ENCODE measurements at regions not wholly inside any gene's neighbourhood (a gene's known extent, or its start where the extent isn't known, plus 50 kb on each side); places are given as distances from the start of the nearest gene placed in this dataset.
"Not testable (repeated sequence)": the region's sequence is repeated elsewhere in the genome, so short reads cannot be mapped to it uniquely, and the experiment has no call there.

DNA sequence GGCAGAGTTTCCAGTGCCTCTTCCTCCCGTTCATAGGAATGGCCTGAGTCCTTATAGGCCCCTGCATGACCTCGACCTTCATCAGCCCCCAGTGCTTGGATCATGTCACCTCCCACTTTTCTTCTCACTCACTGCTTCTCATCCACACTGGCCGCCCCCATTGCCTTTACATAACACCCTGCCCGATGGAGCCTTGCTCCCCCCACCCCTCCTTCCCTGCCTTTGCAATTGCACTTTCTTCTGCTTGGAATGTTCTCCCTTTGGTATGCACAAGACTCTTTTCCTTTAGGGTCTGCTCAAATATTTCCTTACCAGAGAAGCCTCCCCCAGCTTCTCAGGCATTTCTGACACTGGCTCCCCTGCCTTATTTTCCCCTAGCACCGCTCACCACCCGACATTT lies 125.2 kb upstream of the KCNJ6 start:
- DNase-seq: no peak

DNA sequence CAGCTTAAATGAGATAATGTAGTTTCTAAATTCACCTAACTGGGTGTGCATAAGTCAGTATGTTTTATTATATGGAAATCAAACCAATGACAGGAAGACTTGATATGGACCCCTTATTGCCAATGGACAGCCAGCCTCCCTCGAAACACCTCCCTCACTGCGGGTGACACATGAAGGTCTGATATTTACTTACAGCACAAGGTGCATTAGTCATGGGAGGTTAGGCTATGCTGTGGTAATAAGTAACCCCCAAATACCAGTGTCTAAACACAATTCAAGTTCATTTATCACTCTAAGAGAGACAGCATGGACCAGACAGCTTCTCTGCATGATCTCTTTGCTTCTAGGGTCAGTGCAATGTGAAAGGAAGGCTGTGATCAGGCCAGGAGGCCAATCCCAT lies 126.0 kb upstream of the KCNJ6 start:
- no peak for DNase-seq

DNA sequence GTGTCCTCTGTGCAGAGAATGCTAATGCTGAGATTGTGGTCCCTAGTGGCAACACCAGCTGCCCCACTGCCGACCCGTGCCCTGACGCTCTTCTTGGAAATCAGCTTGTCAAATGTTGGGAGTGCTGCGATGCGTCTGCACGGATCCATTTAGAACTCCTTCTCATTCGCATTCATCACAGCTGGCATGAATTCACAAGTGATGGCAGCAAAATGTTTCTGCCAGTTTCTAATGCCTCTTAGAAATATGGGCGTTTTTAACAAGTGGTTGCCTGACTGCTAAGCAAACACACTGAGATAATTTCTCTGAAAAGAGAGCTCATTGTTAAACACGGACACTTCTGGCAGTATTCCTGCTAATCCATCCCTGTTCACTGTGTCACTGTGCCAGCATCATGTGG lies 131.9 kb upstream of the KCNJ6 start:
- no peak for DNase-seq

DNA sequence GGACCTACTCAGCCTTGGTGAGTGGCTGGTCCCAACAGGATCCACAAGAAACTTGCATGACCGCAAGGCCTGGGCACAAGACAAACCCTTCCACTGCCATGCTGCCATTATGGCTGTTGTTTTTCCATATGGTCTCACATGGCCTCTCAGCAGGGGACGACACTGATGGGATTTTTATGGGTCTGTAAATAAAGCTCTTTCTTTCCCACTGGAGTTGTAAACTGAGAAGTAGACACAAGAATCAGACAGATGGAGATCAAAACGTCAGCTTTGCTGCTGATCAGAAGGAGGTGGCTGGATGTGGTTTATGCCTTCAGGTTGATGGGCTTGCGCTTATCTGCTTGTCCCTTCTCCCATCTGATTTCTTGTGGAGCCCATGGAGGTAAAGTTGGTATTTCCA lies 138.1 kb upstream of the KCNJ6 start:
- no peak for DNase-seq

DNA sequence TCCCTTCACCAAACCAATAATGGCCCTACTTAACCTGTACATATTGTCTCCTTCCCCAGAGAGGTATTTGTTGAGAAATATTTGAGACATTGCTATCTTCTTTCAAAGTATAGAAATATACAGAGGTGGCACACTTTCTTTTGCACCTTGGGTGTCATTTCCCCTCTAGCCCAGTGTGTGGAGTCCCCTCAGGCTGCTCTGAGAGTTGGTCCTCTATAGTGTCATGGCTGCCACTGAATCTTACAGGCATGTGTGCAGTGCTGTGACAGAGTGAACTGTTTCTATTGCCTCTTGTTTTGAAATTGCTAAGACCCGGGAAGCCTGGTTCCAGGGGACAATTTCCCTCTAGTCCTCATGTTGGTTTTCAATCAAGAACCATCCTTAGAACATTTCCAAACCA lies 140.2 kb upstream of the KCNJ6 start:
- DNase-seq: no peak

DNA sequence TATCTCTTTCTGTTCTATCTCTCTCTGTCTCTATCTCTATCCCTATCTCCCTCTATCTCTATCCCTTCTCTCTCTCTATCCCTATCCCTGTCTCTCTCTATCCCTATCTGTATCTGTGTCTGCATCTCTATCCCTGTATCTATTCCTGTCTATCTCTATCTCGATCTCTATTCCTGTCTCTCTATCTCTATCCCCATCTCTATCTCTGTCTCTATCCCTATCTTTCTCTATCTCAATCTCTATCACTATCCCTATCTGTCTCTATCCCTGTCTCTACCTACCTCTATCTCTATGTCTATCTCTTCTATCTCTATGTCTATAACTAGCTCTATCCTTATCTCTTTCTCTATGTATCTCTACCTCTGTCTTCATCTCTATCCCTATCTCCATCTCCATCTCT lies 141.4 kb upstream of the KCNJ6 start:
- DNase-seq: no peak

DNA sequence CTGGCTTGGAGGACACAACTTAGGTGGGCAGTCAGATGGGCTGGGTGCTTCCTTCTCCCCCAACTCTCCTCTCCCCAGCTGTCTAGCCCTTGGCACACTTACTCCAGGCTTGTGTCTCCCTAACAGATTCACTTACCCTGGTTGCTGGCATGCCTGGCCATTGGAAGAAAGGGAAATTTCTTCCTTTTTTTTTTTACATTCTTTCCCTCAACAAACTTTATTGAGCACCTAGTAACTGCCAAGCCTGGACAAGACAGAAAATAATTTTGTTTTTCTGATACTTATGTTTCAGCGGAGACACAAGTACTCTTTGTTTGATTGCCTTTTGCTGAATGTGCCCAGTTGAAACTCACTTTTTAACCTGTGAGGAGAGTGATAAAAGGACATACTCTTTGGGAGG lies 144.3 kb upstream of the KCNJ6 start:
- DNase-seq: no peak

DNA sequence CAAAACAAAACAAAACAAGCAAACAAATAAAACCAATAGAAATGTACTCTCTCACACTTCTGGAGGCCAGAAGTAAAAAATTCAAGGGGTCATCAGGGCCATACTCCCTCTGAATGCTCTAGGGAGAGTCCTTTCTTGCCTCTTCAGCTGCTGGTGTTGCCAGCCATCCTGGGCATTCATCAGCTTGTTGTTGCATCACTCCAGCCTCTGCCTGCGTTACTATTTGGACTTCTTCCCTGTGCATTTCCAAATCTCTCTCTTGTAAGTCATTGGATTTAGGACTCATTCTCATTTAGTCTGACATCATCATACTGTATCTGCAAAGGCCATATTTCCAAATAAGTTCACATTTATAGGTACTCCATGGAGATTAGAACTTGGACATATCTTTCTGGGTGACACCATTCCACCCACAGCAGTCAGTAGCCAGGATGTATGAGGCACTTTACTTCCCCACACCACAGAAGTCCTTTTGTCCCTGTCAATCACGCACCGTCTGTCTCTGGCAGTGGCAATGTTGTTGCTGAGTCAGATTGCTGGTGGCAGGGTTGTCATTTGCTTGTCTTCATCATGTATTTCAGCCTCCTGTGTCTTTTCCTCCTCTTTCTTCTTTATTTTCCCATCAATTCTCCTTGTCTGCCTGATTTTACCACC lies 151.0 kb upstream of the KCNJ6 start:
- DNase-seq: no peak

DNA sequence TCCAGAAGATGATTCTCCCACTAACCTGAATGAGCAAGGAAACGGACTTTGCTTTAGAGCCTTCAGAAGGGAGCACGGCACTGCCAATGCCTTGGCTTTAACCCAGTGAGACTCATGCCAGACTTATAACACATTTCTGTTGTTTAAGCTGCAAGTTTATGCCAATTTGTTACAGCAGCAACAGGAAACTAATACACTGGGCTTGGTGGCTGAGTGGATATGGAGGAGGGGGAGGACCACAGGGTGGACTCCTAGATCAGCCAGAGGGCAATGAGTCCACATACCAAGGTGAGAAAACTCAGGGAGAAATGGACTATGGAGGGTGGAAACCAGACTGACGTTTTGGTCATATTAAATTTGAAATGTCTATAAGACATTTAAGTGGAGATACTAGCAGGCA lies 156.2 kb upstream of the KCNJ6 start:
- DNase-seq: no peak

DNA sequence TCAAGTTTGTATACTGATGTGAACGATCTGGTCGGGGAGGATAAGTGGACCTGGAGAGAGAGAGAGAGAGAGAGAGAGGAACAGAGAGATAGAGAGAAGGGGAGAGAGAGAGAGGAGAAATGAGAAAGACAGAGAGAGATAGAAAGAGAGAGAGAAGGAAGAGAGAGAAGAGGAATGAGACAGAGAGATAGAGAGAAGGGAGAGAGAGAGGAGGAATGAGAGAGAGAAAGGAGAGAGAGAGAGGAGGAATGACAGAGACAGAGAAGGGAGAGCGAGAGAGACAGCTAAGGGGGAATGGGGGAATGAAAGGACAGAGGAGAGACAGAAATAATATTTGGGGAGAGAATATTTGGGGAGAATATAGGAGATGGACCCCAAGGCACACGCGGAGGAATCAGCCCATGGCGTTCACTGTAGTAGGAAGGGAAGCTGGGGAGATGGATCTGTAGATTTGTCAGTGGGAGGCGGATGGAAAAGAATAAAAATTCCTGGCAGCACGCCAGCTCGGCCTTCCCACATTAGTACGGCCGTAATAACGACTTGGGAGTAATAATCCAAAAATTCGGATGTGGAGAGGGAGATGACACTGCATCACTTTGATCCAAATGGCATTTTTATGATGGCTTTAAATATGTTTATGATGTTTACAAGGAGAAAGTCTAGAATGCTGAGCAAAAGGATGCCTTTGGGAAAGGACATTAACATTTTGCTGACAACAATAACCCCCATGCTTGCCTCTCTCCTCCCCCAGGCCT lies 159.8 kb upstream of the KCNJ6 start:
- no peak for DNase-seq

DNA sequence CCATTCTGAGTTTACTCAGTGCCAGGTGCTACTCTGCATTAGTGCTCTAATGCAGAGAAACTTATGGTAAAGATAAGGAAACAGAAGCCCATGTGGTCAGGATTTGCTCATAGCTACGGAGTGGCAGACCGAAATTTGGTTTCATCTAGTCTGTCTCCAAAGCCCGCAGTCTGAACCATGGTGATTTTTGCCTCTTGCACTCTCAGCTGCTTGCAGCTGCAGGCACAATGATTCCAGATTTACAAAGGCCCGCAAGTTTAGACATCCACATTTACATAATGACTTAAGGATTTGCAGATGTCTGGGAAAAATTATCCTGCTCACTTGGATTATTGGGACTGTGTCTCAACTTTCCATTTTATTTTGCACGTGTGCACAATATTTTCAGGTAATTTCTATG lies 161.3 kb upstream of the KCNJ6 start:
- no peak for DNase-seq

DNA sequence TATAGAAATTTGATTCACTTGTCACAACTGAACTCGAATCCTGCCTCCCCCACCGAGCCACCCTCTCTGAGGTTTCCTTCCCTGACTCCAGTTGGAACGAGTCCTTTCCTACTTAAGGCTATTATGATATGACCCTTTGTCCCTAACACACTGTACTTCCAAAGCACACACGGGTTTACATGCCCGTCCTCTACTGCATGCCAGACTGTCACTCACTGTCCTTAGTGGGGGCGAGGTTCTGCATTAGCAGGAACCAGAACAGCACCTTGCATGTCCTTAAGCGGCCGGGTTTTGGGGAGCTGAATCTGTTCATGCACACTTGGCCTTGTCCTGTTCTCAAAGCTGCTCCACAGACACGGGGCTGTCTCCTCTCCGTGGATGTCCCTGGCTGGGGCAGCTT lies 164.6 kb upstream of the KCNJ6 start:
- no peak for DNase-seq

DNA sequence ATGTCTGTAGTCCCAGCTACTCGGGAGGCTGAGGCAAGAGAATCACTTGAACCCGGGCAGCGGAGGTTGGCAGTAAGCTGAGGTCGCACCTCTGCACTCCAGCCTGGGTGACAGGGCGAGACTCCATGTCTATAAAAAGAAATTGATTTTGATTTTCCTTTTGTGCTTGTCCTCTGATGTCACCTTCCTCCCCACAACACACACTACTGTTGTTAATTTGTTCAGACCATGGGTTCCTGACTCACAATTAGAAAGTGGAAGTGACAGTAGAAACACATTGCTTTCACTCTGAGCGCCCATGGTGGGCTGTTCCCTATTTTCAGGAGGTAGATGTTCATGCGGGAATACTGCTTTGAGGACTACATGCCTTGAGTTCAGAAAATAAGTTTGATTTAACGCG lies 165.5 kb upstream of the KCNJ6 start:
- no peak for DNase-seq

DNA sequence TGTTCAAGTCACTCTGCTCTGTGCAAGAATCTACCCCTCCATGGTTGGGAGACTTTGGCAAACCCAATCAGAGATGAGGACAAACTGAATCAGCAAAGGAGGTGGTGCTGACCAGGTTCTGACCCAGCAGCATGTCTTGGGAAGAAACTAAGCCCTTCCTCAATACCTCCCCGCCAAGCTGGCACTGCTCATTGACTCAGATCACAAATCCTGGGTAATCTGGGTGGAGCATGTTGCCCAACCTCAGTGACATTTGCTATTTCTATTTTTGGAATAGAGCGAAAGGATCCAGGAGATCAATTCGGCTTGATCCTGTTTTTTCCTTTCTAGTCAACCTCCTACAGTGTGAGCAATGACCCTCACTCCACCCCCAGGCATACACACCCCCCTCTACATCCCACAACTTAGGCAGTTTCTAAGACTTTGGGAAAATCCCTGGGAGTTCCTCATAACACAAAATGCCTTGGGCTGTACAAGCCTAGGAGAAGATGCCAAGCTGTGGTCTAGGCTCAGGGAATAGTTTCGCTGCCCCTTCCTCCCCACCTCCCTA lies 166.8 kb upstream of the KCNJ6 start:
- no peak for DNase-seq

DNA sequence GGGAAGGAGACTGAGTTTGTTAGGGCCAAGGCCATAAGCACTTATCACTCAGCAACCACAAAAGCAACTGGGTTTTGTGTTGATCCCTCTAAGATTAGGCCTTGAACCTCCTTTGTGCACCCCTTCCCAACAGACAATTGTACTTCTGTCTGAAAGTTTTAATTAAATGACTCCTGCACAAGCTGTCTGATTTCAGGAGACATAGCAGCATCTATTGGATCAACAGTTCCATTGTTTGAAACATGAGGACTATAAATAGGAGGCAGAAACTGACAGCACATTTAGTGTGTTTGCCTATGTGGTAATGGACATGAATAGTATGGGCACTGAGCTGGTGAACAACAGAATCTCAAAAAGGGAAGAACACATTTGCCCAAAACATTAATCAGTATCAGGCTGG lies 167.3 kb upstream of the KCNJ6 start:
- DNase-seq: no peak

DNA sequence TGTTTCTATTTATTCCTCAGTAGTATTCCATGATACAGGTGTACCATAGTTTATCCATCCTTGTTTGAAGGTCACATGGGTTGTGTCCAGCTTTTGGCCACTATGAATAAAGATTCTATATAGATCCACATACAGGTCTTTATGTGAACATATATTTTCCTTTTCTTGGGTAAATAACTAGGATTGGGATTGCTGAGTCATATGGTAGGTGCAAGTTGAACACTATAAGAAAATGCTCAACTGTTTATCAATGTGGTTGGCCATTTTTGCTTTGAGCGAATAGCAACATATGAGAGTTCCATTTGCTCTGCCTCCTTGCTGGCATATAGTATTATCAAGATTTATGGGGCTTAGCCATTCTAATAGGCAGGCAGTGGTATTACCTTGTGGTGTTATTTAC lies 170.2 kb upstream of the KCNJ15 start:
- DNase-seq: no peak

DNA sequence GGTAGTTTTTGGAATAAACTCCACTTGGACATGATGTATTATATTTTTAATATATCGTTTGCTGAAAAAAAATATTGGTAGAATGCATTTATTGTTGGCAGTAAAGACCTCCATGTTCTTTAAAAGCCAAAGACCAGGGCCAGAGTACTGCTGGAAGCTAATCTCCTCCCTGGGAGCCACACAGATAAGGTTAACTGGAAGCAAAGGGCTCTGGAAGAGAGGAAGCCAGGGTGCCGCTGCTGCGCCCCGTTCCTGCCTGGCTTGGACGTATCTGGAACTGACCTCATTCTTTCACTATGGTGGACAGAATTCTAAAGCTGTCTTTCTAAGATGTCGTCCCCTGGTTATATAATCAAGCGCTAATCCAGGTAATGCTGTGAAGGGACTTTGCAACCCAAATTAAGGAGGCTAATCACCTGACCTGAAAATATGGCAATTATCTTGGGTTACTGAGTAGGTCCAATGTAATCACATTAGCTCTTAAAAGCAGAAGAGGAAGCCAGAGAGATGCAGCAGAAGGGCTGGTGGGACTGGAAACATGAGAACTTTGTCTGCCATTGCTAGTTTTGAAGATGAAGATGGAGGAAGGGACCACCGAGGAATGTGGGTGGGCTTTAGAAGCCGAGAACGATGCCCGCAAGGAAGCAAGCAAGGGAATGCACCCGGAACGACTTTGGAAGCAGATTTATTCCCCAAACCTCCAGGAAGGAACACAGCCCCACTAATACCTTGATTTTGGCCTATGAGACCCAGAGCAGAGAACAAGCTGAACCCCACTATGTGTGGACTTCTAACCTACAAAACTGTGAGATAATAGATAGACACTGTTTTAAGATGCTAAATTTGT lies 167.7 kb upstream of the KCNJ15 start:
- no peak for DNase-seq

DNA sequence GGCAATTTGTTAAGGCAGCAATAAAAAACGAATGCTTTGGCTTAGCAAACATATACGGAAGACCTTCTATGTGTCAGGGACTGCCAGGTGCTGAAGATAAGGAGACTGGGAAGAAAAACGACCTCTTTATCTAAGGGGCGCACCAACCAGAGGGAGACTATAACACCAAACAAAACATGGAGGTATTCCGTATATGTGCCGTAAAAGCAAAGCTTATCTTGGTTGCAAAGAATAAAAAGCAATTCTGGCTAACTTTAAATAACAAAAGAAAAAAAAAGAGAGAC lies 167.1 kb upstream of the KCNJ15 start:
- no peak for DNase-seq

DNA sequence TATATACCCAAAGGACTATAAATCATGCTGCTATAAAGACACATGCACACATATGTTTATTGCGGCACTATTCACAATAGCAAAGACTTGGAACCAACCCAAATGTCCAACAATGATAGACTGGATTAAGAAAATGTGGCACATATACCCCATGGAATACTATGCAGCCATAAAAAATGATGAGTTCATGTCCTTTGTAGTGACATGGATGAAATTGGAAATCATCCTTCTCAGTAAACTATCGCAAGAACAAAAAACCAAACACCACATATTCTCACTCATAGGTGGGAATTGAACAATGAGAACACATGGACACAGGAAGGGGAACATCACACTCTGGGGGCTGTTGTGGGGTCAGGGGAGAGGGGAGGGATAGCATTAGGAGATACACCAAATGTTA lies 165.7 kb upstream of the KCNJ15 start:
- not testable (repeated sequence) for DNase-seq

DNA sequence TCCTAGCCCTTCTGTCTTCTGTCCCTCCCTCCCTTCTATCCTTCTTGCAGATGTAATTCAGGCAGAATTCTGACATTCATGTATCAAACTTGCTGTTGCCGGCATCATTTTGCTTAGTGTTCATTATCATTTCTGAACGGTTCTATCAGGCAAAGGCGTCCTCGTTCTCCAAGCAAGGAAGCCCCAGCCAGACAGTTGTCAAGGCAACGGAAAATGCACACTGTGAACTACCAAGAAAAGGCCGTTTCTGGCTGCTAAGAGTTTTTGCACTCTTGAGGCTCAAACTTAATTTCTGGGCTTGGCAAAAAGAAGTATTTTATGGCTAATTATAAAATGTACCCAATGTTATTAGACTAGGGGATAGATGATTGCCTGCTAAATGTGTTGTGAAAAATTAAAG lies 164.7 kb upstream of the KCNJ15 start:
- DNase-seq: no peak

DNA sequence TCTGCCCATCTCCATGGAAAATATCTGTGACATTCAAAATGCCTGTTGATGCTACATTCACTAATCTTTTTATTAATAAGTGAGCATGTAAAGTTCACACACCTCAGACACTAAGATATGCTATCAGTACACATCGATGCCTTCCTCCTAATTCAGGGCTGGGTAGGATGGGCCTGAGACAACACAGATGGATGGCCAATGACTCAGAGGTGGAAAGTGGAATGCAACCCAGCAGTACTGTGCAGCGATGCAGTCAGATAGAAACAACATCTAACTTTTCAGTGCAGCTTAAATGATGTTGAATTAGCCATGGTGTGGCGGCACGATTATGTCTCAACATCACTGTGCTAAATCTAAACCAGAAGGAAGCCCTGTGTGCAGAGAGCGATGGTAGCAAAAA lies 161.6 kb upstream of the KCNJ15 start:
- DNase-seq: no peak

DNA sequence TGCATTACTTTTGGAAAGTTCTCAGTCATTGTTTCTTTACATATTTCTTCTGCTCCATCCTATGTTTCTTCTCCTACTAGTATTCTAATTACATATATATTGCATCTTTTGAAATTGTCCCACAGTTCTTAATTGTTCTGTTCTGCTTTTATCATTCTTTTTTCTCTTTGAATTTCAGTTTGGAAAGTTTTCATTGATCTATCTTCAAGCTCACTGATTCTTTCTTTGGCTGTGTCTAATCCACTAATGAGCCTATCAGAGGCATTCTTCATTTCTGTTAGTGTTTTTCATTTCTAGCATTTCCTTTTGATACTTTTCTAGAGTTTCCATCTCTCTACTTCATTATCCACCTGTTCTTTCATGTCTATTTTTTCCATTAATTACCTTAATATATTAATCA lies 159.0 kb upstream of the KCNJ15 start:
- no peak for DNase-seq

DNA sequence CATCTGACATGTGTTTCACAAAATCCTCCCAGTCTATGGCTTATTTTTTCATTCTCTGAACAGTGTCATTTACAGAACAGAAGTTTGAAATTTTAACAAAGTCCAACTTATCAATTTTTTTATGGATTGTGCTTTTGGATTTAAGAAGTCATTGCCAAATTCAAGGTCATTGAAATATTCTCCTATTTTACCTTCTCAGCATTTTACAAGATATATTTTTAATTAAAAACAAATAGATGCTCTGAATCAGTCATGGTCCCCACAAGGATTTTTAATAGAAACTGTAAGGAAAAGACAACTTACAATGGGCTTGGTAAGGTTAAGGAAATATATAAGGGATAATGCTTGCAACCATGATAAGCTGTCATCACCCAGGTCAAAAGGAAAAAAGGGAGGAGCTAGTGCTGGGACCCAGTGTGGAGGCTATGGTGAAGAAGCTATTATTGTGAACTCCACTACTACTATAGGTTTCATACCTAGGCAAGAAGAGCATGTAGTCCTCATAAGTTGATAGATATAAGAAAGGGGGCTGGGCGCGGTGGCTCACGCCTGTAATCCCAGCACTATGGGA lies 144.5 kb upstream of the KCNJ15 start:
- DNase-seq: no peak

Measured in activated CD8-positive, alpha-beta memory T cell treated with anti-CD3 and anti-CD28 coated beads, Interleukin-2, amount 50 U/mL, for 4 hours (primary cell).